ENCODE measurements at regions not wholly inside any gene's neighbourhood (a gene's known extent, or its start where the extent isn't known, plus 50 kb on each side); places are given as distances from the start of the nearest gene placed in this dataset.
A peak's percentile ranks its signal among the peaks of the same experiment; 100 is the strongest.

- no peak for DNase-seq
These were observed 157.3 kb upstream of the COL1A2 start for GRCh38 chr7:94237417-94237816.

GRCh38 chr7:94239661-94240234 lies 154.9 kb upstream of the COL1A2 start:
- DNase-seq: no peak

GRCh38 chr7:94240902-94241301 lies 153.8 kb upstream of the COL1A2 start:
- DNase-seq: no peak

GRCh38 chr7:94241402-94241925 lies 153.2 kb upstream of the COL1A2 start:
- DNase-seq: no peak

- no peak for DNase-seq
These were observed 151.5 kb upstream of the COL1A2 start for GRCh38 chr7:94243066-94243711.

- no peak for DNase-seq
These were observed 149.9 kb upstream of the COL1A2 start for GRCh38 chr7:94244760-94245159.

GRCh38 chr7:94245500-94245899 lies 149.2 kb upstream of the COL1A2 start:
- DNase-seq: no peak

GRCh38 chr7:94247970-94248369 lies 146.7 kb upstream of the COL1A2 start:
- DNase-seq: no peak

GRCh38 chr7:94249631-94250030 lies 145.1 kb upstream of the COL1A2 start:
- no peak for DNase-seq

GRCh38 chr7:94250124-94250523 lies 144.6 kb upstream of the COL1A2 start:
- DNase-seq: no peak

GRCh38 chr7:94250987-94251386 lies 143.7 kb upstream of the COL1A2 start:
- no peak for DNase-seq

- no peak for DNase-seq
These were observed 142.6 kb upstream of the COL1A2 start for GRCh38 chr7:94252124-94252523.

GRCh38 chr7:94252971-94253370 lies 141.7 kb upstream of the COL1A2 start:
- DNase-seq: no peak

- no peak for DNase-seq
These were observed 141.0 kb upstream of the COL1A2 start for GRCh38 chr7:94253686-94254085.

GRCh38 chr7:94258418-94259300 lies 136.0 kb upstream of the COL1A2 start:
- no peak for DNase-seq

GRCh38 chr7:94261067-94261466 lies 133.6 kb upstream of the COL1A2 start:
- no peak for DNase-seq

- DNase-seq: no peak
These were observed 129.9 kb upstream of the COL1A2 start for GRCh38 chr7:94264756-94265155.

- DNase-seq: no peak
These were observed 129.2 kb upstream of the COL1A2 start for GRCh38 chr7:94265456-94265855.

- DNase-seq: no peak
These were observed 128.5 kb upstream of the COL1A2 start for GRCh38 chr7:94266238-94266644.

- DNase-seq: no peak
These were observed 123.9 kb upstream of the COL1A2 start for GRCh38 chr7:94270772-94271171.

- no peak for DNase-seq
These were observed 121.7 kb upstream of the COL1A2 start for GRCh38 chr7:94272821-94273583.

GRCh38 chr7:94274828-94275227 lies 119.9 kb upstream of the COL1A2 start:
- peak; percentile 6 for DNase-seq

GRCh38 chr7:94276027-94276426 lies 118.7 kb upstream of the COL1A2 start:
- no peak for DNase-seq

All from activated CD4-positive, alpha-beta T cell treated with anti-CD3 and anti-CD28 coated beads, Interleukin-10, Interleukin-2, amounts not matched to agents 100 ng/mL and 50 ng/mL, durations not matched to agents 16 hours and 8 hours (primary cell).